Bone marrow (tissue), 2 donors: ENCODE measurements at regions not wholly inside any gene's neighbourhood (a gene's known extent, or its start where the extent isn't known, plus 50 kb on each side); places are given as distances from the start of the nearest gene placed in this dataset.
"Not testable (repeated sequence)": the region's sequence is repeated elsewhere in the genome, so short reads cannot be mapped to it uniquely, and the experiment has no call there.

ENCODE experiments used
- DNase-seq, 2 donors: peaks; one replicate each; lab custom pipeline; 2025; lab: John Stamatoyannopoulos, UW

DNA sequence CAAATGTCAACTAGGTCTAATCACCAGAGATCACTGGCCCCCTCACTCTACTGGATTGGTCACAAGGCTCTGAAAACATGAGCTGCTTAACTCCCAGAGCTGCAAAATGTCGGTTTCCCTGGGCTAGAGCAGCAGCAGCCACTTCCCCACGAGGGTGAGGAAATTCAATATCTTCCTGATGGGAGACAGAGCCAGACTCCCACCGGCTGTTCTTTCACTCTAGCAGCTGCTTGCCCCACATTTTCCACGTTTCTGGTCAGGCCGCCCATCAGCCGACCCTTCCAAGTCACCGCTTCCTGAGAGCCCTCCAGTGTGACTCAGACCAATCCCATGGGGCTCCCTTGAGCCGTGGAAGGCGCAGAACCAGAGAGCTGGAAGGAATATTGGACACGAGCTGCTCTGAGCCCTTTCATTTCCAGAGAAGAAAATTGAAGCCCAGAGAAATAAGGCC is 227.0 kb downstream of the ADAMTS15 start:
- no peak for DNase-seq

GRCh38 chr11:130675917-130676316 is 227.5 kb downstream of the ADAMTS15 start:
- DNase-seq = no peak

- DNase-seq = no peak
Observed at GRCh38 chr11:130677486-130678153, 229.2 kb downstream of the ADAMTS15 start.

DNA sequence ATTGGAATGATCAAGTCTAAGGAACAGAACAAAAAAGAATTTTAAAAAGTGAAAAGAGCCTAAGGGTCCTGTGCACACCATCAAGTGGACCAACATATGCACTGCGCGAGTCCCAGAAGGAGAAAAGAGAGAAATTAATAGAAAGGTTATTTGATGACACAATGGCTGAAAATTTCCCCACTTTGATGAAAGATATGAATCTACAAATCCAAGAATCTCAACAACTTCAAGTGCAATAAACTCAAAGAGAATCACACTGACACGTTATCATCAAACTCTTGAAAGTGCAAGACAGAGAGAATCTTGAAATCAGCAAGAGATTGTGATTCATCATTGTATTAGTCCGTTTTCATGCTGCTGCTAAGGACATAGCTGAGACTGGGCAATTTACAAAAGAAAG is 230.8 kb downstream of the ADAMTS15 start:
- no peak for DNase-seq

- DNase-seq = not testable (repeated sequence)
Observed at GRCh38 chr11:130682471-130682870, 233.8 kb downstream of the SNX19 start.

- DNase-seq = no peak
Observed at GRCh38 chr11:130689222-130689908, 226.9 kb downstream of the SNX19 start.

DNA sequence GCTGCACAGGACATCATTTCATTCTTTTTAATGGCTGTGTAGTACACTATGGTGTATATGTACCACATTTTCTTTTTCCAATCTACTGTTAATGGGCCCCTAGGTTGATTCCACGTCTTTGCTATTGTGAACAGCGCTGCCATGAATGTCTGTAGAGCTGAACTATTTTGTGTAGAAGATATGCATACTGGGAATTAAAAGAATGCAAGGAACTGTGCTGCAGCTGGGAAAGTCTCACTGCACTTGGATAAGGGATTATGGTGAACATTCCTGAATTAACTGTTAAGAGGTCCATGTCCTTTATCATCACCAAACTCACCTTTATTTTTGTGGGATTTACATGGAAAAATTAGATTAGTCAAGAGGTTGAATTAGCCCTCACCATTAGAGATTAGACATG is 224.7 kb downstream of the SNX19 start:
- DNase-seq = no peak

GRCh38 chr11:130692220-130692619 is 224.1 kb downstream of the SNX19 start:
- no peak for DNase-seq

- no peak for DNase-seq
Observed at GRCh38 chr11:130693543-130693942, 222.7 kb downstream of the SNX19 start.

DNA sequence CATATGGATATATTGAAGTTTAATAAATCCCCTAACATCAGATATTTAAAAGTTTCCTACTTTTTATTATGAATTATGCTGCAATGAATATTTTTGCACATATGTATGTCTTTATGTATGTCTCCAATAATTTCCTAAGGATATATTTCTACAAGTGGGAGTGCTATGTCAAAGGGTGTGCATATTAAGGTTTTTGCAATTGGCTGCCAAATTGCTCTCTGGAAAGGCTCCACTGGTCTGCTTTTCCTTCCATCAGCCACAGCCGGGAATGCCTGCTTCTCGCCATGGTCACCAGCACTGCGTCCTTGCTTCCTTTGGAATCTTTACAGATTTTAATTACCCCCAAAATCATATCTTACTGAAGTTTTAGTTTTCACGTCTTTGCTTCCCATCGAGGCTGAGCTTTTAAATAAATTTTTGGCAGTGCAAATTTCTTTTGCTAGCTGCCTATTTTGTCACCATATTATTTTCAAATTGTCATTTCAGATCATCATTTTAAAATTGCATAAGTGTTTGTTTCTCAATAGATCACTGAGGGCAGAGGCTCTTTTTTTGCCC is 221.7 kb downstream of the SNX19 start:
- no peak for DNase-seq

GRCh38 chr11:130698174-130698573 is 218.1 kb downstream of the SNX19 start:
- DNase-seq = no peak

DNA sequence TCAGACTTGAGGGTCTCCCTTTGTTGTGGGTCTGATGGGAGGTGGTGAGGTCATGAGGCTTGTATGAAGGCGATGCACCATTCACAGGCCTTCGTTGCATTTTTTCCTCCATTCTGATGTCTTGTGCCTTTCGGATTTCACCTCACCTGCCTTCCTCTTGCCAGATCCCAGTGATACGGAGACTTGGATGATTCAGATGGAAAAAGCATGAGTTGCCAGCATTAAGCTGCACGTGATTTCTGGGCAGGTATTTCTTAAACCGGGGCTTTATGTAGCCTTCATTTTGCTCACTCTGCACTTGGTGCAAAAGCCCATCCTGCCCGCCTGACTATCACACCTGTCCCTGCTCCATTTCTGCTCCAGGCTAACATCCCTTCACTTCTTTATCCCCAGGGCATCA is 216.7 kb downstream of the SNX19 start:
- no peak for DNase-seq

GRCh38 chr11:130700092-130700491 is 216.2 kb downstream of the SNX19 start:
- no peak for DNase-seq

DNA sequence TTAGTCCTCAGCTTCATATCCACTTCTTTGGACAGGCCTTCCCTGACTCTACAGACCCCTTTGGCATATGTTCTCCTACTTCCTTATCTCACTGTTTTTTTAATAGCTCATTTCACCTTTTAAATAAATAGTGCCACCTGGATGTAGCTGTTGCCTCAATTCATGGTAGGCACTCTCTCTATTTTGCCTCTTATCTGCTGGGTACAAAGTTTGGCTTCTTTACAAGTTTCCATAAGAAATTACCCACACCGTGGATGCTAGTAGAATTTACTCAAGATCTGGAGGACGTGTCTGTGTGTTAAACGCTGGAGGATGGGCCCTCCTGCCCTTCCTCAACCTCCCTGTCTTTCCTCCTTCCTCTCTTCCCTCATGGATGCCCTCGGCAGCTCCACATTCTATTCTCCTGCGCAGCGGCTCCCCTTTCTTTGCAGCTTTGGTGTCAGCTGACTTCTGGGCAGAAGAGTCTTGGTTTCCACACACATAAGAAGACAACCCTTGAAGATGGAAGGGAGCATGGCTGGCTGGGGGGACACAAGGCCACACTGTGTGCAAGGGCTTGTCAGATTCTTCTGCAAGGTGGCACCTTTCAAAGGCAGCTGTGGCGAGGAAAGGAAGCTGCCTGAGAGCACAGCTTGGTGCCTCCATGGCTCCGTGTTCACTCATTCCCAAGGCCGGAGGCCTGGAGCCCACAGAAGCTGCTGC is 212.6 kb downstream of the SNX19 start:
- no peak for DNase-seq

GRCh38 chr11:130705670-130706421 is 210.4 kb downstream of the SNX19 start:
- no peak for DNase-seq

DNA sequence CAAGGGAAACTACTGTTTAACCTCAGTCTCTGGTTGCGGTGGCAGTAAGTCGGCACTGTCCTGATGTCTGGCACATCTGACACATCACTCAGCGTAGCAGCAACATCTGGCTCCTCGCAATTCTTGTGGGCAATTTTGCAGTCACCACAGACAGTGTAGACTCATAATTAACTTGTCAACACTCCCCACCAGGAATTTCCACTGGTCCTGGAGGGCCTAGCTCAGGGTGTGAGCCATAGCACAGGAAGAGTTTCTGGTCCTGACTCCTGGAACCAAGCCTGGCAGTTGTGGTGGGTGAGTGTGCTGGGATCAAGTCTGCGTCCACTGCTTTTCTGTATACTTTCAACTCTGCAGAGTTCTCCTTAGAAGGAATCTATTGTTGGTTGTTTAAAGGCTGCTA is 209.7 kb downstream of the SNX19 start:
- DNase-seq = no peak

DNA sequence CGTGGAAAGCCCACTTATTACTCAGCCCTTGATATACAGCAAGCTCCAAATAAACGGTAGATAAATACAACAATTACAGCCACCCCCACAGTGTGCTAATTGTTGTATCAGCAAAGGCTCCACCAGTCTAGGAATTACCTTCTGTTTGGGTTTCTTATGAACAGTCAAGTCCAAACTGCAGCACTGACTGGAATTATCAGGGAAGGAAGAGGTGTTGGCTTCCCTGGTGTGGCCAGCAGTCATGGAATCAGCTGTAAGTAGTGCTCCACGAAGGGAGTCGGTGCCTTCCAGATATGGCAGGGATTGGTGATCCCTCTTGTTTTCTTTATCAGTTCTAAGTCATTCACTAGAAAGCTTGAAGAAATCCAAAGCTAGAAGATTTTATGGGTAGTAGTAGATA is 209.1 kb downstream of the SNX19 start:
- no peak for DNase-seq

DNA sequence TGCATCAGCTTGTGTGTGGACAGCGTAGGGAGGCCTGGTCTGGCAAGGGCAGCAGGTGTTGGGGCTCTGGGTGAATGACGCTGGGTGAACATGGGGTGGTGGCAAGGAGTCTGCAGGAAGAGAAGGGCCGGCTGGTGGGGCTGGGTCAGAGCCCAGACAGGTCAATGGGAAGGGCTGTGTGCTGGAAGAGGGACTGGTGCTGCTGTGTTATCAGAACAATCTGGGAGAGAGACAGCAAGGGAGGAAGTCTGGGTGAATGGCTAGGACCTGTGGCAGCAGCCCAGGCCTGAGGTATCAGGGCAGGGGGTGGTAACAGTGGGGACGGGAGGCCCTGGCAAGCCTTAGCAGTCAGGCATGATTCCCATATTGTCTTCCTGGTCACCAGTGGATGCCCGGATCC is 206.7 kb downstream of the SNX19 start:
- DNase-seq = no peak

DNA sequence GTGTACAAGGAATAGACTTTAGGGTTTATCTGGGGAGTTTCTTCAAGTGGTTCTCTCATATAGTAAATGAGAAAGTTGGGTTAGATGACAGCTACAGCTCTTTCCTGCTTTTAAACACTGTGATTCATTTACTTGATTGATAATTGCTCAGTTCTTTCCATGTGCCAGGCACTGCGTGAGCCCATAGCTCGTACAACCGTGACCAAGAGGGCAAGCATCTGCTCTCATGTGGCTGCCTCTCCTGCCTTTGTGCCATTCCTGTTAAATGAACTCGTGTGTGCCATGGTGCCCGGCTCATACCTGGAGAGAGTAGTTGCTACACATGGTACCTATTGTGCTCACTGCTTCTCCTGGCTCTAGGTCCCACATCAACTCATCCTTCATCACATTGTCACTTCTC is 206.3 kb downstream of the SNX19 start:
- no peak for DNase-seq

GRCh38 chr11:130710497-130711012 is 205.7 kb downstream of the SNX19 start:
- no peak for DNase-seq

- no peak for DNase-seq
Observed at GRCh38 chr11:130711193-130711592, 205.1 kb downstream of the SNX19 start.

DNA sequence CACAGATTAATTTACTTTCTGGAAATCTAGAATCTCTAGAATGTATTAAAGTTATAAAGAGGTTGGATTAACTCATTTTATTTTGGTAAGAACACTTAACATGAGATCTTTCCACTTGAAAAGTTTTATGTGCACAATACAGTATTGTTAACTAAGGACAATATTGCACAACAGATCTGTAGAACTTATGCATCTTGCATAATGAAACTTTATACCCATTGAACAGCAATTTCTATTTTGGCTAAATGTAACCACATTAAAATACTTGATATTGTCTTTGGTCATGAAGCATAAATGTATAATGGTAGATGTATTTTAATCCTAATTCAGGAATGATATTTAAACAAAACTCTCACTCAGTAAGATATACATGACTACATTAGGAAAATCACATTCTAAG is 203.8 kb downstream of the SNX19 start:
- no peak for DNase-seq
